GM18517 (cell line): ENCODE measurements at regions not wholly inside any gene's neighbourhood (a gene's known extent, or its start where the extent isn't known, plus 50 kb on each side); places are given as distances from the start of the nearest gene placed in this dataset.

Experiments used
- ATAC-seq: cut with Tn5 transposase; IDR thresholded peaks from one replicate; pipeline ENCODE4 v1.9.1; 2021; ENCODE audit warnings: mild to moderate bottlenecking, moderate library complexity; ENCODE audit not compliant: unreplicated experiment

DNA sequence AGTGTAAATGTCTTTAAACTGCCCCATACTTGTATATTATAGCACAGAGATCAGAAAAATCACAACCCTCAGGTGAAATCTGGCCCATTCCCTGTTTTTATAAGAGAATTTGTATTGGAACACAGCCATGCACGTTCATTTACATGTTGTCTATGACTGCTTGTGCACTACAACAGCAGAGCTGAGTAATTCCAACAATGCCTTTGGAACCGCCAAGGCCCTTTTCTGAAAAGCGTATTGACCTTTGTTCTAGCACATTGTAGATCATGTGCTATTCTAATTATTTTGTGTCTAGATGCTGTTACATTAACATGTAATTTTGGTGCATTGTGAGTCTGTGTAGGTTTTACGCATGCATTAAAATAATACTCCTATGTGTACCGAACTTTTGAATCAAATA, 339.6 kb downstream of the CHRM3 start:
- no peak for ATAC-seq

- ATAC-seq = no peak
These were observed 344.0 kb downstream of the CHRM3 start for GRCh38 chr1:239730378-239730777.

GRCh38 chr1:239731082-239731748, 344.8 kb downstream of the CHRM3 start:
- ATAC-seq = no peak

- ATAC-seq = no peak
These were observed 346.4 kb downstream of the CHRM3 start for GRCh38 chr1:239732770-239733169.

GRCh38 chr1:239733995-239734394, 347.6 kb downstream of the CHRM3 start:
- no peak for ATAC-seq

DNA sequence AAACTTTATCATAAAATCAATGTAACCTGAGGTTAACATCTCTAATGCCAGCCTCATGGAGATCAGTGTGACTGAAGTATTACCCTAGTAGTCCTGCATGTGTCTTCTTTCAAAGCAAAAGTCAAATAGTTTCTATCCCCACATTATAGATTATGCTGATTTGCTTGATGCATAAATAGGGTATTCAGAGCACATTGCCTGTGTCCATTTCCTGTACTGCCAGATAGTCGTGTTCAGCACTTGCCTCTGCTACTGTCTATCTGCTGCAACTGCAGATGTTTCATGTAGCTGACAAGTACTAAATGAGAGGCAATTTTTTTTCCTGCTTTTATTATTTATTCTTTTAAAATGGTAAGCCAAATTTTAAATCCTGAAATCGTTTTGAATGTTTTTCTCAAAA, 348.7 kb downstream of the CHRM3 start:
- ATAC-seq = no peak

DNA sequence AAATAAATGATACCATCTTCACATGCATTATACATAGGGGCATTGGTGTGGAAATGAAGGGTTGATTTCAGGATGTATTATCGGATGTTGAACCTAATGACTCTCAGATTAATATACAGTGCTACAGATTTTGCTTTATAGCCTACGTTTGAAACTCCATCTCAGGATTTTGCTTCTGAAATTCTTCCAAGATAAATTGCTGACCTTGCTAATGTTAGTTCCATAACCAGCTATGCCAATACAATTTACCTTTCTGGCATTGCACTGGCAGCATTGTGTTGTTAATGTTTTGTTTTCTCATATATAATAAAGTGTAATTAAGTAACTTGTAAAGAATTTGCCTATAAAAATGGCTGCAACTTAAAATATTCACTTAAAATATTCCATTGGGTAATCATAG, 350.1 kb downstream of the CHRM3 start:
- ATAC-seq = no peak

DNA sequence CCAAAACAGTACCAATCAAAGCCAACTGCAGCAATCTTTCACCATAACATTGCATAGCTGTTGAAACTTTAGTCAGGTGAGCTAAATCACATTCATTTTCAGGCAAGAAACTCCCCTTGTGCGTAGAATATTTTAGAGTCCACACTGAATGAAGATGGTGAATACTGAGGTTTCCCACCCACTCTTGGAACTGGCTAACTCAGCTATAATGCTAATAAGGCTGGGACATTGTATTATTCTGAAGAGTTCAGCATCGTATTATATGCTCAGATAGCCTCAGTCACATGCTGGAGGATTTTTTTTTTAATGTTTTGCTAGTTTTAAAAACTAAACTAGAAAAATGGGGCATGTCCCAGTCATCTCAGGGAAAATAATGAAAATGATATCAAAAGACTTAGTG, 352.3 kb upstream of the FMN2 start:
- ATAC-seq = no peak

- ATAC-seq = no peak
These were observed 351.8 kb upstream of the FMN2 start for GRCh38 chr1:239739919-239740318.

DNA sequence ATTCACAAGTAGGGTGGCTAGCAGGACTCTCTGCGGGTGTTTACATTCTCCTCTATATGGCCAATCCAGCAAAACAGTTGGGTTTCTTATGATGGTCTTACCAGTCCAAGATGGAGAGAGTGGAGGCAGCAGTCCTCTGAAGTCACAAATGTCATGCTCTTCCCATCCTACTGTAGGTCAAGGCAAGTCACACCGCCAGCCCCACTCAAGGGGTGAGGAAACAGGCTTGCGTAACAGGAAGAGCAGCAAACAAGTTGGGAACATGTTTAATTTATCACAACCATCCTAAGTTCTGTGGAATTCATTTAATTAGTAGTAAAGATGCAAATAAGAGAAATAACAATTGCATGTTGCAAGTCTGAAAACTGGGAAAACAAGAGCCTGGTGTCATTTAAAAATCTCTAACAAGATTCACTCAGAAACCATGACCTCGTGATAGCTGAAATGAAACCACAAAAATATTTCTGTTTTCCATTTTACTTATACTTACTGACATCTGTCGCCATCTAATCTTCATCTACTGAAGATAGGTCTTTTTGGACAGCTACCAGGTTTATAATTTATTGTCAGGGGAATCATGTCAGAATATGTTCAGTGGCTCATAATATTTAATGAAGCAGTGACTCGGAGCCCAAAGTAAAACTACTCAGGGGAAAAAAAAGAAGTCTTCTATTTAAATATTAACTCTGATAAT, 349.1 kb upstream of the FMN2 start:
- no peak for ATAC-seq

DNA sequence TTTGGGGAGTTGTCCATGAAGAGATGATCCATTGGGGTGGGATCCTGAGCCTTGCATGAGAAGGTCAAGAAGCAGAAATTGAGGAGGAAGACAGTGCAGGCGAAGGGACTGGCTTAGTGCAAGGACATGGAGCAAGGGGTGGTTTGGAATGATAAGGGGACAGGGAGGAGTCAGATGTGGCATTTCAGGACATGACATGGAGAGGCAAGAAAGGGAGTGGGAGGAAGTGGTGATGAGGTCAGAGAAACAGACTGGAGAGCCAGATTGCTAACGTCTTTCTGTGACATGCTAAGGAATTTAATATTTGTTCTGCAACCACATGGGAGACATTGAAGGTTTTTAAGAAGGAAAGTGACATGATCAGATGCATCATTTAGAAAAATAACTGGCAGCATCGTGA, 346.8 kb upstream of the FMN2 start:
- no peak for ATAC-seq

GRCh38 chr1:239755107-239755912, 336.4 kb upstream of the FMN2 start:
- no peak for ATAC-seq

DNA sequence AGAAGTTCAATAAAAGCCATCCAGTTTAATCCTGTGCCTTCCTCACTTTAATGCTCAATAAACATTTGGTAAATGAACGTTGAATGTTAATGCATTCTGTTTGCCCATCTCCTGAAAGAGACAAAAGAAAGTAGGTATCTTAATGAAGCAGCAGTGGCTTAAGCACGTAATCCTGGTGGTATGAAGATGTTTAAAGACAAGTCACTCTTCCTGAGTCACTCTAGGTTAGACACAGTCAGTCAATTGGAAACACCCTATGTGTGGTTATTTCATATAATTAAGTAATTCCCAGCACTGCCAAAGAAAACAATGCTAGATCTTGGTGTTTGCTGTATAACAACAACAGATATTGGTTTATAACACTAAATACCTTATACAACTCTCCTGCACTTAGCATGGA, 334.0 kb upstream of the FMN2 start:
- no peak for ATAC-seq

GRCh38 chr1:239758756-239759155, 332.9 kb upstream of the FMN2 start:
- no peak for ATAC-seq

- ATAC-seq = no peak
These were observed 330.2 kb upstream of the FMN2 start for GRCh38 chr1:239761509-239761908.

- ATAC-seq = no peak
These were observed 327.8 kb upstream of the FMN2 start for GRCh38 chr1:239763850-239764249.

- no peak for ATAC-seq
These were observed 327.1 kb upstream of the FMN2 start for GRCh38 chr1:239764546-239764945.

DNA sequence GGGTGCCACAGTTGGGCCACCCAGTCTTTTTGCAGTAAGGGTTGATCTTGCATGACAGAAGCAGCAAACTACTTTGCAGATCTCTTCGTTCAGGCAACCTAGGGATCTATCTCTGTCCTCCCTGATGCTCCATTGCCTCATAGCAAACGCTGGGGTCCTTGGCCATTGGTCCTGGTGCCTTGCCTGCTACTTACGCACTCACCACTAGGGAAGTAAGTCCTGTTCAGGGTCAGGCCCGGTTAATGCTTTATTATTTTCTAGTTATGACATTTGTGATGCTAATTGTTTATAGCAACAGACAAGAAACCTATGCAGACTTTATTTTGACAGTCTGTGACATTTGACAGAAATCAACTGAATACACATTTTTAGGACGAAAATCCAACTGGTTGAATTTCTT, 326.5 kb upstream of the FMN2 start:
- no peak for ATAC-seq

DNA sequence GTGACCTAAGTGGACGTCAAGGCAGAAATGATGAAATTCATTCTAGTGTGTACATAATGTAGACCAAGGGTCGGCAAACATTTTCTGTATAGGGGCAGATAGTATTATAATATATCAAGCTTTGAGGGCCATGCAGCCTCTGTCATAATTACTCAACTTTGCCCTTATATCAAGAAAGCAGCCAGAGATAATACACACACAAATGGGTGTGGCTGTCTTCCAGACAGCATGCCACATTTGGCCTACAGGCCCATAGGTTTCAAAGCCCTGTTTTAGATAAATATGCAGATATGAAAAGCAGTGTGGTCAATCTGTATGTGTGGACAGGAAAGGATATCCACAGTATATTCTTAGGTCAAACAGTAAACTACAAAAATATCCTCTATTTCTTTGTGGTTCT, 320.1 kb upstream of the FMN2 start:
- no peak for ATAC-seq

DNA sequence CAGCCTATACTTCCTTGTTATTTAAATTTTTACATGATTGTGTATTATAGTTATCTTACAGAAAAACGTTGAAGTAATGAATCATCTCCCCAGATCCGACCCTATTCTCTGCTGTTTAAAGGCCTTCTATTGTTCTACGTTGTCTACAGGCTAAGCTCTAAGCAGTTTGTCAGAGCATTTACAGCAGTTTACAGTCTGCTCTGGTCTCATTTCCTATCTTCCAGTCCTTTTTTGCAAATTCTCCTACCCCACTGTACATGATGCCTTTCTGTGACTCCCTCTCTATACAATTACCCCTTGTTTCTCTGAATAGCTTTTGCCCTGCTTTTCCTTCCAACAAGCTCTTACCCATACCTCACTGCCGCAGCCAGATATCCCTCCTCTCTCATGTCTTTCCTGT, 319.2 kb upstream of the FMN2 start:
- no peak for ATAC-seq

GRCh38 chr1:239775466-239775865, 316.2 kb upstream of the FMN2 start:
- ATAC-seq = no peak

DNA sequence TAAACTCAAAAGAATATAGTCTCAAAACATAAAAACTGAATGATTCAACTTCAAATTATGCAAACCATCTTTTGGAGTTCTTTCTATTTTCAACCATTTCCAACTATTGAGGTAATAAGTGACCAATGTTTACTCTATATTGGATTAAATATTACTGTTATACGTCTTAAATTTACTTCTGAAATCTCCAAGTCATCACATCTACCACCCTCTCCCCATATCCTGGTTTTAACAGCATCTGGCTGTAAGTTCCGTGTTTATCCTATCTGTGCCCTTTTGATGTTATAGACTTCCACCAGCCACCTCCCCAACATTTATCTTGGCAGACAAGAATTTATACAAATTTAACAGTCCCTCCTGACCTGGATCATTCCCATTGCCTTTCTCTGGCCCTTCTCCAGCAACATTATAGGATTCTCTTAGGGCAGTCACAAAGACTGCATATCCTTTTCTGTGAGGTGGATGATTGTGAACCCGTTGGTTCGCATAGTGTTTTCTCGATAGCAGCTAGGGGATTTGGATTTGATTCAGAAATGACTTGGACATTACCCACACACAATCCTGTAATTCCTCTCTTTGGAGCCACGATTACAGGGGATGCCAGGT, 313.4 kb upstream of the FMN2 start:
- no peak for ATAC-seq
